Endothelial cell of umbilical vein (primary cell): ENCODE measurements at regions not wholly inside any gene's neighbourhood (a gene's known extent, or its start where the extent isn't known, plus 50 kb on each side); places are given as distances from the start of the nearest gene placed in this dataset.

Experiments
- BruUV-seq: library from RNA; stranded (reverse); fragments of 400-500 nt; replicated peaks from 2 replicates; lab custom pipeline; 2021; lab: Mats Ljungman, UMichigan
- CTCF ChIA-PET: fragments of 300-600, 350-600 bp; sonication (Branson Sonifier 250); formaldehyde crosslinking; loops from one replicate; lab custom pipeline; 2021; ENCODE audit warnings: antibody characterized with exemption, inconsistent platforms; lab: Charles Lee
- POLR2A ChIA-PET: fragments of 300-600, 350-600 bp; sonication (Branson Sonifier 250); formaldehyde crosslinking; loops from one replicate; lab custom pipeline; 2021; ENCODE audit warnings: antibody characterized with exemption, inconsistent platforms; lab: Charles Lee
- DNase-seq: peaks from one replicate; pipeline ENCODE4 v3.0.0-alpha.2; 2011; ENCODE audit warnings: low read depth, low spot score
- FAIRE-seq: peaks from 2 replicates; lab custom pipeline; 2011; peaks lifted over from hg19 to GRCh38; lab: Jason Lieb, UNC
- H2AFZ ChIP-seq: 2 replicates; pipeline ENCODE4 v1.6.0; 2012; ENCODE audit warnings: low read depth, low read length, control low read depth, inconsistent platforms
- H3K27ac ChIP-seq: 2 replicates; pipeline ENCODE4 v1.5.1; 2011; ENCODE audit warnings: low read depth, mild to moderate bottlenecking, control low read depth, low read length, moderate library complexity; ENCODE audit not compliant: insufficient read depth
- H3K27me3 ChIP-seq, 2 experiments: 2 replicates each; pipeline versions ENCODE4 v1.6.0 to v1.6.1; 2011; ENCODE audit warnings: low read length in 2 of 2, mixed read lengths in 1 of 2; ENCODE audit not compliant: control insufficient read depth in 2 of 2, insufficient read depth in 2 of 2
- H3K36me3 ChIP-seq, 2 experiments: 2 replicates in 1 of 2; 3 replicates in 1 of 2; pipeline ENCODE4 v1.5.1; 2011; ENCODE audit warnings: low read length in 2 of 2, mild to moderate bottlenecking in 1 of 2, moderate library complexity in 1 of 2; ENCODE audit not compliant: control insufficient read depth in 2 of 2, insufficient read depth in 2 of 2; ENCODE audit errors: extremely low read depth in 1 of 2
- H3K4me1 ChIP-seq: 3 replicates; pipeline ENCODE4 v1.5.1; 2011; ENCODE audit warnings: mild to moderate bottlenecking, low read length; ENCODE audit not compliant: control insufficient read depth, insufficient read depth; ENCODE audit errors: extremely low read depth
- H3K4me2 ChIP-seq: 2 replicates; pipeline ENCODE4 v1.6.1; 2011; ENCODE audit warnings: low read length, control low read depth, mixed read lengths; ENCODE audit not compliant: insufficient read depth
- H3K4me3 ChIP-seq, 3 experiments: fragments of 200-600 bp in 1 of 3; sonication (generic), shearing (Covaris generic) in 1 of 3; replicated peaks in 1 of 3; 2 replicates each; pipeline ENCODE4 v1.5.1; 2011 to 2016; ENCODE audit warnings: control low read depth in 3 of 3, low read length in 3 of 3, mild to moderate bottlenecking in 2 of 3, inconsistent platforms in 1 of 3, low read depth in 1 of 3, moderate library complexity in 1 of 3; ENCODE audit not compliant: insufficient read depth in 1 of 3
- H3K79me2 ChIP-seq: 2 replicates; pipeline ENCODE4 v1.6.0; 2012; ENCODE audit warnings: low read length, inconsistent platforms; ENCODE audit not compliant: control insufficient read depth, insufficient read depth
- H3K9ac ChIP-seq: replicated peaks from 2 replicates; pipeline ENCODE3; 2011; ENCODE audit warnings: low read length, control low read depth; ENCODE audit not compliant: insufficient read depth; ENCODE audit errors: extremely low read depth
- H3K9me1 ChIP-seq: replicated peaks from 3 replicates; pipeline ENCODE4 v1.6.0; 2011; ENCODE audit warnings: mild to moderate bottlenecking, low read length; ENCODE audit not compliant: control insufficient read depth, insufficient read depth; ENCODE audit errors: extremely low read depth
- H3K9me3 ChIP-seq: replicated peaks from 2 replicates; pipeline ENCODE4 v1.5.1; 2012; ENCODE audit warnings: low read length, inconsistent platforms; ENCODE audit not compliant: control insufficient read depth, insufficient read depth
- H4K20me1 ChIP-seq: replicated peaks from 2 replicates; pipeline ENCODE3; 2011; ENCODE audit warnings: mild to moderate bottlenecking, low read length; ENCODE audit not compliant: control insufficient read depth, insufficient read depth; ENCODE audit errors: extremely low read depth
- EZH2 ChIP-seq: IDR thresholded peaks from 2 replicates; pipeline ENCODE4 v1.6.1; 2012; ENCODE audit warnings: borderline replicate concordance, low read depth, mild to moderate bottlenecking, moderate library complexity, low read length, inconsistent platforms; ENCODE audit not compliant: severe bottlenecking
- FOS ChIP-seq: IDR thresholded peaks from 2 replicates; pipeline ENCODE4 v1.6.1; 2011; ENCODE audit warnings: mild to moderate bottlenecking, low read length, moderate library complexity, borderline replicate concordance; ENCODE audit not compliant: insufficient read depth
- GATA2 ChIP-seq: IDR thresholded peaks from 2 replicates; pipeline ENCODE4 v1.7.0; 2011; ENCODE audit warnings: low read depth, mild to moderate bottlenecking, moderate library complexity, mixed read lengths, low read length; ENCODE audit not compliant: insufficient read length, insufficient read depth
- JUN ChIP-seq: IDR thresholded peaks from 2 replicates; pipeline ENCODE4 v1.6.1; 2011; ENCODE audit warnings: borderline replicate concordance, low read depth; ENCODE audit not compliant: insufficient read length, insufficient read depth
- POLR2A ChIP-seq: IDR thresholded peaks from 2 replicates; pipeline ENCODE4 v1.6.1; 2012; ENCODE audit warnings: low read depth, mild to moderate bottlenecking, control low read depth, low read length
- POLR2AphosphoS5 ChIP-seq: IDR thresholded peaks from 2 replicates; pipeline ENCODE4 v1.6.1; 2012; ENCODE audit warnings: low read depth, mild to moderate bottlenecking, control low read depth, low read length, moderate library complexity; ENCODE audit not compliant: insufficient read depth
- dilution Hi-C: fragments of 300-500 bp; cut with MboI; formaldehyde crosslinking; loops from one replicate; pipeline ENCODE4 v1.15.0; 2019; ENCODE audit warnings: low sequenced_read_pairs; ENCODE audit not compliant: extremely low pct_ligation_motif_present
- intact Hi-C: fragments of 100-400 bp; cut with micrococcal nuclease; formaldehyde crosslinking; loops from one replicate; pipeline ENCODE4 v1.10.0; 2022
- TF ChIP-seq, protein P1 (sequence below), 2 donors: IDR thresholded peaks; 1 replicate in 1 of 2; 2 replicates in 1 of 2; pipeline ENCODE4 v1.5.1; 2011; ENCODE audit warnings: low read length in 2 of 2, mild to moderate bottlenecking in 2 of 2, moderate library complexity in 2 of 2, control low read depth in 1 of 2, inconsistent platforms in 1 of 2, low read depth in 1 of 2; ENCODE audit not compliant: insufficient read depth in 1 of 2; ENCODE audit errors: extremely low read depth in 1 of 2
- TF ChIP-seq, protein P2 (sequence below): IDR thresholded peaks from 2 replicates; pipeline ENCODE4 v1.6.1; 2011; ENCODE audit not compliant: insufficient read depth, insufficient read length

DNA sequence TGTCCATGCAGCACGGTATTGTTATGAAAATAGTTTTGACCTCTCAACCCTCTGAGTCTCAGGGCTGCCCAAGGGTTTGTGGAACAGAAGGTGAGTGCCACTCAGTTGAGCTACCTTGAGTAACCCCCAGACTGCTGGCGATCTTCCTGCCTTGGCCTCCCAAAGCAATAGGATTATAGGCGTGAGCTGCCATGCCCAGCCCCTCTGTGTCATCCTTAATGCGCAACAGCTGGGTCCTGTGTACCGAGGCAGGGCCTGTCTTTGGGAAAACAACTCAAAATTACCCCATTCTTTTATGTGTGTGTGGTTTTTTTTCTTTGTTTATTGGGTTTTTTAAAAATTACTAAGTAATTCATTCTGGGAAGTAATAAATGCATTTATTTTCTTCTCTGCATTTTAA, 78.3 kb upstream of the TPM1 start:
- CTCF ChIA-PET, result no interaction called here
- no peak overlapping the region for H3K4me2 ChIP-seq

More for the DNA sequence above, 78.3 kb upstream of the TPM1 start:
- H3K79me2 ChIP-seq, result no peaks in the 10 kb centered on the region
- H3K9me3 ChIP-seq, result no peaks in the 10 kb centered on the region
- no peaks in the 10 kb centered on the region for H3K4me1 ChIP-seq
- no peak overlapping the region for H3K4me3 ChIP-seq
- TF ChIP-seq, protein P1, sequence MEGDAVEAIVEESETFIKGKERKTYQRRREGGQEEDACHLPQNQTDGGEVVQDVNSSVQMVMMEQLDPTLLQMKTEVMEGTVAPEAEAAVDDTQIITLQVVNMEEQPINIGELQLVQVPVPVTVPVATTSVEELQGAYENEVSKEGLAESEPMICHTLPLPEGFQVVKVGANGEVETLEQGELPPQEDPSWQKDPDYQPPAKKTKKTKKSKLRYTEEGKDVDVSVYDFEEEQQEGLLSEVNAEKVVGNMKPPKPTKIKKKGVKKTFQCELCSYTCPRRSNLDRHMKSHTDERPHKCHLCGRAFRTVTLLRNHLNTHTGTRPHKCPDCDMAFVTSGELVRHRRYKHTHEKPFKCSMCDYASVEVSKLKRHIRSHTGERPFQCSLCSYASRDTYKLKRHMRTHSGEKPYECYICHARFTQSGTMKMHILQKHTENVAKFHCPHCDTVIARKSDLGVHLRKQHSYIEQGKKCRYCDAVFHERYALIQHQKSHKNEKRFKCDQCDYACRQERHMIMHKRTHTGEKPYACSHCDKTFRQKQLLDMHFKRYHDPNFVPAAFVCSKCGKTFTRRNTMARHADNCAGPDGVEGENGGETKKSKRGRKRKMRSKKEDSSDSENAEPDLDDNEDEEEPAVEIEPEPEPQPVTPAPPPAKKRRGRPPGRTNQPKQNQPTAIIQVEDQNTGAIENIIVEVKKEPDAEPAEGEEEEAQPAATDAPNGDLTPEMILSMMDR (IDR thresholded peaks at IDR 0.05; ENCODE audit: extremely low read depth in 1 of 2, insufficient read depth in 1 of 2, low read depth in 1 of 2, low read length in 2 of 2), result no peak
- TF ChIP-seq, protein P2, sequence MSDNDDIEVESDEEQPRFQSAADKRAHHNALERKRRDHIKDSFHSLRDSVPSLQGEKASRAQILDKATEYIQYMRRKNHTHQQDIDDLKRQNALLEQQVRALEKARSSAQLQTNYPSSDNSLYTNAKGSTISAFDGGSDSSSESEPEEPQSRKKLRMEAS, result no peak
- no peak for TF ChIP-seq JUN
- no peak for TF ChIP-seq GATA2
- no peak for TF ChIP-seq POLR2A
- no peak for TF ChIP-seq EZH2
- TF ChIP-seq POLR2AphosphoS5, result no peak
- no peak for TF ChIP-seq FOS
- no peaks in the 10 kb centered on the region for H3K9me1 ChIP-seq
- POLR2A ChIA-PET, result no interaction called here
- no peak overlapping the region for H2AFZ ChIP-seq
- H3K36me3 ChIP-seq, result no peaks in the 10 kb centered on the region
- no peak for FAIRE-seq
- dilution Hi-C loops, result no loop called here
- no peak overlapping the region for H3K9ac ChIP-seq
- intact Hi-C loops, result no loop called here
- no TSS peak for BruUV-seq
- no peaks in the 10 kb centered on the region for H3K27me3 ChIP-seq
- no peak overlapping the region for H3K27ac ChIP-seq
- no peak for DNase-seq
- no peaks in the 10 kb centered on the region for H4K20me1 ChIP-seq
